ENCODE measurements at regions not wholly inside any gene's neighbourhood (a gene's known extent, or its start where the extent isn't known, plus 50 kb on each side); places are given as distances from the start of the nearest gene placed in this dataset.
"Not testable (repeated sequence)": the region's sequence is repeated elsewhere in the genome, so short reads cannot be mapped to it uniquely, and the experiment has no call there.

DNA sequence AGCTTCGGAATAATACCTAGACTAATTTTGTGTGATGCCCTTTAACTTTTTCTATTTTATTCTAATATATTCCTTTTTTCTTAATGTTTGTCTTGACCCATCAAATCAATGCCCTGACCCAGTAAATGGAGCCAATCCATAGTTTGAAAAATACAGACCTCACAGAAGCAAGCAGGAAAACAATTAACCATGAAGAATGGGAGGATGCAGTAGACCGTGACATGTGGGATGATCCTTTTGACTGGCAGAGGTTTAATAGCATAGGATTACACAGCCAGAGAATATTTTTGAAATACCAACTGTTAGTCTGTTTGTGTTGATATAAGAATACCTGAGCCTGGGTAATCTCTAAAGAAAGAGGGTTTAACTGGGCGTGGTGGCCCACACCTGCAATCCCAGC lies 142.6 kb upstream of the NEBL start:
- WGBS, 2 donors (ENCODE audit: extremely low coverage in 2 of 2, insufficient read length in 2 of 2, insufficient replicate concordance in 1 of 2): no CpG with 5 or more reads among the region's 3 CpGs
- Histone ChIP-seq H2BK12ac (ENCODE audit: low read length) (no peak overlapping the region), H3K4me2 (ENCODE audit: insufficient read depth, low read length, poor library complexity, severe bottlenecking) (no peak overlapping the region), H2BK15ac (ENCODE audit: low read length) (no peak overlapping the region), H2AFZ (ENCODE audit: low read length) (no peak overlapping the region), H2BK5ac (ENCODE audit: low read length) (no peak overlapping the region), H4K91ac (ENCODE audit: low read depth, low read length, poor library complexity) (no peak overlapping the region), H2AK5ac (ENCODE audit: low read depth, low read length) (no peak overlapping the region), H3K23ac (ENCODE audit: low read depth, low read length, poor library complexity) (no peak overlapping the region), H3K4ac (ENCODE audit: low read length) (no peak overlapping the region), H3K4me3 (ENCODE audit: low read length in 2 of 2) (no peak overlapping the region), H3K14ac (ENCODE audit: low read length) (no peak overlapping the region), H3K27me3 (ENCODE audit: control insufficient read depth in 3 of 3, insufficient read depth in 3 of 3, low read depth in 1 of 3, low read length in 3 of 3) (no peaks in the 10 kb centered on the region), H3K18ac (ENCODE audit: low read length) (no peak overlapping the region), H3K36me3 (replicated peaks in 1 of 2; ENCODE audit: control insufficient read depth in 2 of 2, insufficient read depth in 2 of 2, low read length in 2 of 2) (no peaks in the 10 kb centered on the region), H2BK120ac (ENCODE audit: low read depth, low read length) (no peak overlapping the region), H3K4me1 (ENCODE audit: control insufficient read depth in 2 of 2, insufficient read depth in 1 of 2, low read depth in 1 of 2, low read length in 2 of 2) (peaks cover 2 to 8% of the 10 kb centered on the region in 2 donors), H4K8ac (ENCODE audit: low read depth, low read length) (no peak overlapping the region), H3K9me3 (replicated peaks in 1 of 2; ENCODE audit: control insufficient read depth in 2 of 2, insufficient read depth in 1 of 2, low read depth in 1 of 2, low read length in 2 of 2) (no peaks in the 10 kb centered on the region), H3K79me1 (ENCODE audit: low read depth, low read length) (no peaks in the 10 kb centered on the region), H3K9ac (ENCODE audit: low read depth, low read length, poor library complexity) (no peak overlapping the region), H3K27ac (replicated peaks; ENCODE audit: low read length) (no peak overlapping the region)
- DNase-seq (ENCODE audit: low spot score): no peak

DNA sequence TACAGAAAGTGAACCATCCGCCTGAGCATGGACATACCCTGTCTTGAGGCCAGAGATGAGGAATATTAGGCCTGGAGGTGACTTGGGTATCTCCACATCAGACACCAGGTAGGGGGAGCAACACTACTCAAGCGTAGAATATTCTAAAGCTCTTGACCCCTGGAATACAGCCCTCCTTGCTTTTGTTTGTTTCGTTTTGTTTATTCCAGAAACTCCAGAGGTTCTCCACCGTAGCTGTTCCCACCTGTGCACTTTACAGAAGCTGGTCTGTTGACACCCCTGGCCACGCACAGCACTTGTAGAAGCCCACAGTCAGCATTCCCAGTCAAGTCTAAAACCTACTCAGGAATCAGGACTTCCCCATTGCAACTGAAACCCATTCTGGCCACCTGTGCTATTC lies 139.6 kb upstream of the NEBL start:
- no CpG with 5 or more reads among the region's 5 CpGs for WGBS, 2 donors (ENCODE audit: extremely low coverage in 2 of 2, insufficient read length in 2 of 2, insufficient replicate concordance in 1 of 2)
- no peaks in the 10 kb centered on the region for H3K27me3 ChIP-seq (ENCODE audit: control insufficient read depth in 3 of 3, insufficient read depth in 3 of 3, low read depth in 1 of 3, low read length in 3 of 3)
- no peak overlapping the region for H2BK12ac ChIP-seq (ENCODE audit: low read length)

DNA sequence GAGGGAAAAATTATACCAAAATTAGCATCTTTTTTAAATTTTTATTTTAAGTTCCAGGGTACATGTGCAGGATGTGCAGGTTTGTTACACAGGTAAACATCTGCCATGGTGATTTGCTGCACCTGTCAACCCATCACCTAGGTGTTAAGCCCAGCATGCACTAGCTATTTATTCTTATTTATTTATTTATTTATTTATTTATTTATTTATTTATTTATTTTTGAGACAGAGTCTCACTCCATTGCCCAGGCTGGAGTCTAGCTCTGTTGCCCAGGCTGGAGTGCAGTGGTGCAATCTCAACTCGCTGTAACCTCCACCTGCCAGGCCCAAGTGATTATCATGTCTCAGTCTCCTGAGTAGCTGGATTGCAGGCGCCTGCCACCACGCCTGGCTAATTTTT lies 137.7 kb upstream of the NEBL start:
- not testable (repeated sequence) for H2AFZ ChIP-seq (ENCODE audit: low read length); H3K14ac ChIP-seq (ENCODE audit: low read length); DNase-seq (ENCODE audit: low spot score); H3K27me3 ChIP-seq (ENCODE audit: control insufficient read depth in 3 of 3, insufficient read depth in 3 of 3, low read depth in 1 of 3, low read length in 3 of 3); H3K9ac ChIP-seq (ENCODE audit: low read depth, low read length, poor library complexity); H3K23ac ChIP-seq (ENCODE audit: low read depth, low read length, poor library complexity); H3K18ac ChIP-seq (ENCODE audit: low read length); H2AK5ac ChIP-seq (ENCODE audit: low read depth, low read length); H2BK120ac ChIP-seq (ENCODE audit: low read depth, low read length); H3K36me3 ChIP-seq (replicated peaks in 1 of 2; ENCODE audit: control insufficient read depth in 2 of 2, insufficient read depth in 2 of 2, low read length in 2 of 2); H2BK15ac ChIP-seq (ENCODE audit: low read length); H2BK12ac ChIP-seq (ENCODE audit: low read length); H3K4ac ChIP-seq (ENCODE audit: low read length); H3K27ac ChIP-seq (replicated peaks; ENCODE audit: low read length); H3K9me3 ChIP-seq (replicated peaks in 1 of 2; ENCODE audit: control insufficient read depth in 2 of 2, insufficient read depth in 1 of 2, low read depth in 1 of 2, low read length in 2 of 2); H3K79me1 ChIP-seq (ENCODE audit: low read depth, low read length); H4K91ac ChIP-seq (ENCODE audit: low read depth, low read length, poor library complexity); H2BK5ac ChIP-seq (ENCODE audit: low read length); H4K8ac ChIP-seq (ENCODE audit: low read depth, low read length); H3K4me2 ChIP-seq (ENCODE audit: insufficient read depth, low read length, poor library complexity, severe bottlenecking); H3K4me1 ChIP-seq (ENCODE audit: control insufficient read depth in 2 of 2, insufficient read depth in 1 of 2, low read depth in 1 of 2, low read length in 2 of 2); H3K4me3 ChIP-seq (ENCODE audit: low read length in 2 of 2)
- WGBS, 2 donors (ENCODE audit: extremely low coverage in 2 of 2, insufficient read length in 2 of 2, insufficient replicate concordance in 1 of 2): no CpG with 5 or more reads among the region's 3 CpGs

More for the DNA sequence above, 139.6 kb upstream of the NEBL start:
- H3K9me3 ChIP-seq (replicated peaks in 1 of 2; ENCODE audit: control insufficient read depth in 2 of 2, insufficient read depth in 1 of 2, low read depth in 1 of 2, low read length in 2 of 2): no peaks in the 10 kb centered on the region
- no peak overlapping the region for H3K9ac ChIP-seq (ENCODE audit: low read depth, low read length, poor library complexity)
- H3K4me3 ChIP-seq (ENCODE audit: low read length in 2 of 2): no peak overlapping the region
- H3K14ac ChIP-seq (ENCODE audit: low read length): no peak overlapping the region
- H2AFZ ChIP-seq (ENCODE audit: low read length): no peak overlapping the region
- no peak overlapping the region for H3K18ac ChIP-seq (ENCODE audit: low read length)
- H4K8ac ChIP-seq (ENCODE audit: low read depth, low read length): no peak overlapping the region
- H3K23ac ChIP-seq (ENCODE audit: low read depth, low read length, poor library complexity): no peak overlapping the region
- DNase-seq (ENCODE audit: low spot score): no peak
- no peak overlapping the region for H2AK5ac ChIP-seq (ENCODE audit: low read depth, low read length)
- H2BK120ac ChIP-seq (ENCODE audit: low read depth, low read length): no peak overlapping the region
- H2BK15ac ChIP-seq (ENCODE audit: low read length): no peak overlapping the region
- H2BK5ac ChIP-seq (ENCODE audit: low read length): no peak overlapping the region
- H3K36me3 ChIP-seq (replicated peaks in 1 of 2; ENCODE audit: control insufficient read depth in 2 of 2, insufficient read depth in 2 of 2, low read length in 2 of 2): no peaks in the 10 kb centered on the region
- peaks cover 2 to 6% of the 10 kb centered on the region in 2 donors for H3K4me1 ChIP-seq (ENCODE audit: control insufficient read depth in 2 of 2, insufficient read depth in 1 of 2, low read depth in 1 of 2, low read length in 2 of 2)
- no peak overlapping the region for H3K4me2 ChIP-seq (ENCODE audit: insufficient read depth, low read length, poor library complexity, severe bottlenecking)
- H3K4ac ChIP-seq (ENCODE audit: low read length): no peak overlapping the region
- peak overlapping the region; percentile 35 for H3K27ac ChIP-seq (replicated peaks; ENCODE audit: low read length)
- H4K91ac ChIP-seq (ENCODE audit: low read depth, low read length, poor library complexity): no peak overlapping the region
- H3K79me1 ChIP-seq (ENCODE audit: low read depth, low read length): no peaks in the 10 kb centered on the region

DNA sequence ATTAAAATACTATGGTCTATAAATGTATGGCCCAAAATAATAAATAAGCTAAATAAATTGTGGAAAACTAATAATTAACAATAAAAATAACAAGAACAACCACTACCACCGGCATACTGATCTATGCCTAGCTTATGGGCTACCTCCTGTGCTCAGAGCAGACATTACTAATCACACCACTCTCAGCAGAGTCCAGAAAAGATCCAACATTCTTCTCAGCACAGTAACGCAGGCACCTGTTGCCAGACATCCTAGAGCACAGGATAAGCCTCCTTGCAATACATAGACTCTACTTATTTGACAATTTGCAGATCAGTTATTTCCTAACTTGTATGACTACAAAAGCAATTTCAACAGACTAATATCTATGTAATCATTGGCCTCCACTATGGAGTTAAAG lies 137.1 kb upstream of the NEBL start:
- H3K9me3 ChIP-seq (replicated peaks in 1 of 2; ENCODE audit: control insufficient read depth in 2 of 2, insufficient read depth in 1 of 2, low read depth in 1 of 2, low read length in 2 of 2): peaks cover 4 to 5% of the 10 kb centered on the region in 2 donors
- no peak overlapping the region for H4K91ac ChIP-seq (ENCODE audit: low read depth, low read length, poor library complexity)
- H2AK5ac ChIP-seq (ENCODE audit: low read depth, low read length): no peak overlapping the region
- H2AFZ ChIP-seq (ENCODE audit: low read length): no peak overlapping the region
- H3K14ac ChIP-seq (ENCODE audit: low read length): no peak overlapping the region
- H3K9ac ChIP-seq (ENCODE audit: low read depth, low read length, poor library complexity): no peak overlapping the region
- H3K18ac ChIP-seq (ENCODE audit: low read length): no peak overlapping the region
- no peak overlapping the region for H3K27ac ChIP-seq (replicated peaks; ENCODE audit: low read length)
- no peak overlapping the region for H3K4me3 ChIP-seq (ENCODE audit: low read length in 2 of 2)
- H3K36me3 ChIP-seq (replicated peaks in 1 of 2; ENCODE audit: control insufficient read depth in 2 of 2, insufficient read depth in 2 of 2, low read length in 2 of 2): no peaks in the 10 kb centered on the region
- H3K4me1 ChIP-seq (ENCODE audit: control insufficient read depth in 2 of 2, insufficient read depth in 1 of 2, low read depth in 1 of 2, low read length in 2 of 2): peaks cover 2 to 6% of the 10 kb centered on the region in 2 donors
- H3K4me2 ChIP-seq (ENCODE audit: insufficient read depth, low read length, poor library complexity, severe bottlenecking): no peak overlapping the region
- no peak overlapping the region for H4K8ac ChIP-seq (ENCODE audit: low read depth, low read length)
- H3K27me3 ChIP-seq (ENCODE audit: control insufficient read depth in 3 of 3, insufficient read depth in 3 of 3, low read depth in 1 of 3, low read length in 3 of 3): no peaks in the 10 kb centered on the region
- H3K4ac ChIP-seq (ENCODE audit: low read length): no peak overlapping the region
- H2BK12ac ChIP-seq (ENCODE audit: low read length): no peak overlapping the region
- WGBS, 2 donors (ENCODE audit: extremely low coverage in 2 of 2, insufficient read length in 2 of 2, insufficient replicate concordance in 1 of 2): no CpG with 5 or more reads among the region's 2 CpGs
- no peak overlapping the region for H2BK120ac ChIP-seq (ENCODE audit: low read depth, low read length)
- no peak overlapping the region for H2BK15ac ChIP-seq (ENCODE audit: low read length)
- DNase-seq (ENCODE audit: low spot score): no peak
- no peaks in the 10 kb centered on the region for H3K79me1 ChIP-seq (ENCODE audit: low read depth, low read length)
- no peak overlapping the region for H2BK5ac ChIP-seq (ENCODE audit: low read length)
- H3K23ac ChIP-seq (ENCODE audit: low read depth, low read length, poor library complexity): no peak overlapping the region

Measured in neuronal stem cell (in vitro differentiated cells).